H9 (cell line): ENCODE measurements at regions not wholly inside any gene's neighbourhood (a gene's known extent, or its start where the extent isn't known, plus 50 kb on each side); places are given as distances from the start of the nearest gene placed in this dataset.

ENCODE experiments used
- DNase-seq: peaks from one replicate; pipeline ENCODE4 v3.0.0-alpha.2; 2017
- H2AFZ ChIP-seq: one replicate; pipeline ENCODE4 v1.6.1; 2013; ENCODE audit warnings: mild to moderate bottlenecking, low read length, control low read depth, moderate library complexity
- H2AK5ac ChIP-seq: 2 replicates; pipeline ENCODE4 v1.6.1; 2013; ENCODE audit warnings: low read length, control low read depth, mixed read lengths; ENCODE audit not compliant: insufficient read length
- H2BK120ac ChIP-seq: one replicate; pipeline ENCODE4 v1.6.1; 2013; ENCODE audit warnings: low read depth, mild to moderate bottlenecking, low read length, control low read depth, inconsistent platforms; ENCODE audit not compliant: poor library complexity, severe bottlenecking
- H2BK12ac ChIP-seq: 2 replicates; pipeline ENCODE4 v1.6.1; 2013; ENCODE audit warnings: low read length, control low read depth, mixed read lengths, low read depth; ENCODE audit not compliant: insufficient read length
- H2BK15ac ChIP-seq: 2 replicates; pipeline ENCODE4 v1.6.1; 2013; ENCODE audit warnings: low read depth, low read length, control low read depth
- H2BK20ac ChIP-seq: one replicate; pipeline ENCODE4 v1.6.1; 2013; ENCODE audit warnings: low read depth, mild to moderate bottlenecking, low read length, control low read depth, inconsistent platforms; ENCODE audit not compliant: poor library complexity, severe bottlenecking
- H2BK5ac ChIP-seq: 2 replicates; pipeline ENCODE4 v1.6.1; 2013; ENCODE audit warnings: low read length, control low read depth, mixed read lengths; ENCODE audit not compliant: insufficient read length
- H3K14ac ChIP-seq: 2 replicates; pipeline ENCODE4 v1.6.1; 2013; ENCODE audit warnings: low read length, control low read depth; ENCODE audit not compliant: insufficient read depth
- H3K18ac ChIP-seq: 2 replicates; pipeline ENCODE4 v1.6.1; 2013; ENCODE audit warnings: low read depth, mild to moderate bottlenecking, mixed read lengths, low read length, control low read depth; ENCODE audit not compliant: insufficient read length
- H3K23ac ChIP-seq: 2 replicates; pipeline ENCODE4 v1.6.1; 2013; ENCODE audit warnings: low read length, control low read depth, mixed read lengths, low read depth; ENCODE audit not compliant: insufficient read length
- H3K23me2 ChIP-seq: 2 replicates; pipeline ENCODE4 v1.6.1; 2013; ENCODE audit warnings: low read depth, mild to moderate bottlenecking, mixed read lengths, low read length, control low read depth; ENCODE audit not compliant: insufficient read length, poor library complexity, severe bottlenecking
- H3K27ac ChIP-seq: 2 replicates; pipeline ENCODE4 v1.5.1; 2013; ENCODE audit warnings: low read length, control low read depth, mixed read lengths, low read depth; ENCODE audit not compliant: insufficient read length
- H3K27me3 ChIP-seq: 2 replicates; pipeline ENCODE4 v1.6.1; 2013; ENCODE audit warnings: low read length, control low read depth, inconsistent platforms; ENCODE audit not compliant: insufficient read depth
- H3K4ac ChIP-seq: 2 replicates; pipeline ENCODE4 v1.6.1; 2013; ENCODE audit warnings: low read depth, mild to moderate bottlenecking, control low read depth, inconsistent platforms, low read length, moderate library complexity
- H3K4me1 ChIP-seq: 2 replicates; pipeline ENCODE4 v1.6.1; 2013; ENCODE audit warnings: low read length, control low read depth, inconsistent platforms; ENCODE audit not compliant: insufficient read depth
- H3K4me2 ChIP-seq: 2 replicates; pipeline ENCODE4 v1.6.1; 2013; ENCODE audit warnings: low read length, control low read depth, mixed read lengths; ENCODE audit not compliant: insufficient read length, insufficient read depth
- H3K56ac ChIP-seq: 2 replicates; pipeline ENCODE4 v1.6.1; 2013; ENCODE audit warnings: low read depth, mild to moderate bottlenecking, mixed read lengths, low read length, control low read depth; ENCODE audit not compliant: insufficient read length
- H3K79me1 ChIP-seq: 2 replicates; pipeline ENCODE4 v1.6.1; 2013; ENCODE audit warnings: low read depth, mild to moderate bottlenecking, moderate library complexity, low read length, control low read depth, inconsistent platforms; ENCODE audit not compliant: insufficient read depth, poor library complexity, severe bottlenecking
- H3K79me2 ChIP-seq: 2 replicates; pipeline ENCODE4 v1.6.1; 2013; ENCODE audit warnings: low read length, control low read depth, inconsistent platforms; ENCODE audit not compliant: insufficient read depth
- H3K9ac ChIP-seq: 2 replicates; pipeline ENCODE4 v1.6.1; 2013; ENCODE audit warnings: low read length, control low read depth, mixed read lengths; ENCODE audit not compliant: insufficient read length; ENCODE audit errors: extremely low read depth
- H3K9me3 ChIP-seq: one replicate; pipeline ENCODE4 v1.6.1; 2013; ENCODE audit warnings: low read depth, low read length, inconsistent platforms; ENCODE audit not compliant: control insufficient read depth
- H3T11ph ChIP-seq: one replicate; pipeline ENCODE4 v1.6.1; 2013; ENCODE audit warnings: mild to moderate bottlenecking, low read length, control low read depth, inconsistent platforms
- H4K20me1 ChIP-seq: one replicate; pipeline ENCODE4 v1.6.1; 2013; ENCODE audit not compliant: control insufficient read depth, insufficient read length, insufficient read depth
- H4K5ac ChIP-seq: 2 replicates; pipeline ENCODE4 v1.6.1; 2013; ENCODE audit warnings: low read depth, mild to moderate bottlenecking, mixed read lengths, low read length, control low read depth; ENCODE audit not compliant: insufficient read length
- H4K8ac ChIP-seq: replicated peaks from 2 replicates; pipeline ENCODE4 v1.6.1; 2013; ENCODE audit warnings: low read length, control low read depth, mixed read lengths, low read depth; ENCODE audit not compliant: insufficient read length
- H4K91ac ChIP-seq: 2 replicates; pipeline ENCODE4 v1.6.1; 2013; ENCODE audit warnings: low read depth, mild to moderate bottlenecking, moderate library complexity, mixed read lengths, low read length, control low read depth; ENCODE audit not compliant: insufficient read length
- H3K27ac Mint-ChIP-seq, 3 experiments: 2 replicates in 2 of 3; 3 replicates in 1 of 3; pipeline ENCODE4 v1.8.0; 2020 to 2021; ENCODE audit warnings: mixed read lengths in 3 of 3, mild to moderate bottlenecking in 1 of 3, moderate library complexity in 1 of 3
- H3K27me3 Mint-ChIP-seq: 2 replicates; pipeline ENCODE4 v1.8.0; 2021; ENCODE audit warnings: low read depth, mild to moderate bottlenecking, moderate library complexity, mixed read lengths
- H3K36me3 Mint-ChIP-seq, 3 experiments: 2 replicates in 2 of 3; 3 replicates in 1 of 3; pipeline ENCODE4 v1.8.0; 2020 to 2021; ENCODE audit warnings: low read depth in 3 of 3, mixed read lengths in 3 of 3; ENCODE audit not compliant: insufficient read depth in 1 of 3
- H3K4me1 Mint-ChIP-seq, 2 experiments: 2 replicates each; pipeline ENCODE4 v1.8.0; 2020; ENCODE audit warnings: mixed read lengths in 2 of 2
- H3K4me3 Mint-ChIP-seq, 2 experiments: 2 replicates in 1 of 2; 3 replicates in 1 of 2; pipeline ENCODE4 v1.8.0; 2020 to 2021; ENCODE audit warnings: mild to moderate bottlenecking in 2 of 2, mixed read lengths in 2 of 2, moderate library complexity in 1 of 2
- H3K9me3 Mint-ChIP-seq, 2 experiments: 2 replicates in 1 of 2; 3 replicates in 1 of 2; pipeline ENCODE4 v1.8.0; 2020; ENCODE audit warnings: mild to moderate bottlenecking in 2 of 2, mixed read lengths in 2 of 2, moderate library complexity in 1 of 2
- WGBS: extraction: QIAGEN DNeasy Blood & Tissue Kit; methylation state at CpG from one replicate; pipeline ENCODE4 v1.1.7; 2013; ENCODE audit warnings: missing lambda C conversion rate, low lambda C conversion rate, mixed read lengths; ENCODE audit not compliant: insufficient read length; ENCODE audit errors: extremely low coverage; 5-methylcytosine and 5-hydroxymethylcytosine counted together
- TF ChIP-seq, protein P1 (sequence below): fragments of 200-600 bp; sonication (generic); conservative IDR thresholded peaks from 3 replicates; pipeline ENCODE4 v1.8.0; 2021; ENCODE audit warnings: antibody characterized with exemption, mild to moderate bottlenecking

- no CpG with 5 or more reads among the region's 7 CpGs for WGBS
- Histone ChIP-seq H4K20me1 (no peaks in the 10 kb centered on the region), H3K9me3 (no peaks in the 10 kb centered on the region), H4K5ac (no peak overlapping the region), H2BK5ac (no peak overlapping the region), H3K18ac (no peak overlapping the region), H4K8ac (no peak overlapping the region), H2BK12ac (no peak overlapping the region), H3K9ac (no peak overlapping the region), H3K4ac (no peak overlapping the region), H3K79me1 (no peaks in the 10 kb centered on the region), H4K91ac (no peak overlapping the region), H3K27ac (no peak overlapping the region), H3T11ph (no peak overlapping the region), H2AK5ac (no peak overlapping the region), H2BK20ac (no peak overlapping the region), H3K27me3 (no peaks in the 10 kb centered on the region), H3K23me2 (peaks cover under 1% of the 10 kb centered on the region), H2AFZ (no peak overlapping the region), H3K14ac (no peak overlapping the region), H3K79me2 (no peaks in the 10 kb centered on the region), H3K23ac (no peak overlapping the region), H2BK120ac (no peak overlapping the region), H3K4me2 (no peak overlapping the region), H3K56ac (no peak overlapping the region), H2BK15ac (no peak overlapping the region), H3K4me1 (peaks cover 3% of the 10 kb centered on the region; the same call in 1 of the 2 replicates)
- Mint-ChIP-seq H3K9me3 (peaks cover 0 to 2% of the 10 kb centered on the region in 2 experiments; a peak in 2 of 5 replicates), H3K4me1 (peaks cover 14 to 25% of the 10 kb centered on the region in 2 experiments), H3K27ac (no peak overlapping the region), H3K27me3 (no peaks in the 10 kb centered on the region), H3K36me3 (no peaks in the 10 kb centered on the region), H3K4me3 (no peak overlapping the region)
- TF ChIP-seq, protein P1, sequence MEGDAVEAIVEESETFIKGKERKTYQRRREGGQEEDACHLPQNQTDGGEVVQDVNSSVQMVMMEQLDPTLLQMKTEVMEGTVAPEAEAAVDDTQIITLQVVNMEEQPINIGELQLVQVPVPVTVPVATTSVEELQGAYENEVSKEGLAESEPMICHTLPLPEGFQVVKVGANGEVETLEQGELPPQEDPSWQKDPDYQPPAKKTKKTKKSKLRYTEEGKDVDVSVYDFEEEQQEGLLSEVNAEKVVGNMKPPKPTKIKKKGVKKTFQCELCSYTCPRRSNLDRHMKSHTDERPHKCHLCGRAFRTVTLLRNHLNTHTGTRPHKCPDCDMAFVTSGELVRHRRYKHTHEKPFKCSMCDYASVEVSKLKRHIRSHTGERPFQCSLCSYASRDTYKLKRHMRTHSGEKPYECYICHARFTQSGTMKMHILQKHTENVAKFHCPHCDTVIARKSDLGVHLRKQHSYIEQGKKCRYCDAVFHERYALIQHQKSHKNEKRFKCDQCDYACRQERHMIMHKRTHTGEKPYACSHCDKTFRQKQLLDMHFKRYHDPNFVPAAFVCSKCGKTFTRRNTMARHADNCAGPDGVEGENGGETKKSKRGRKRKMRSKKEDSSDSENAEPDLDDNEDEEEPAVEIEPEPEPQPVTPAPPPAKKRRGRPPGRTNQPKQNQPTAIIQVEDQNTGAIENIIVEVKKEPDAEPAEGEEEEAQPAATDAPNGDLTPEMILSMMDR = no peak
- DNase-seq = no peak
Observed at GRCh38 chr4:26022346-26023202, 108.6 kb downstream of the SMIM20 start.
